HG03135 (cell line): ENCODE measurements at regions not wholly inside any gene's neighbourhood (a gene's known extent, or its start where the extent isn't known, plus 50 kb on each side); places are given as distances from the start of the nearest gene placed in this dataset.
"Not testable (repeated sequence)": the region's sequence is repeated elsewhere in the genome, so short reads cannot be mapped to it uniquely, and the experiment has no call there.

Experiments
- ATAC-seq: cut with Tn5 transposase; IDR thresholded peaks from one replicate; pipeline ENCODE4 v1.9.1; 2021; ENCODE audit warnings: mild to moderate bottlenecking, moderate library complexity; ENCODE audit not compliant: unreplicated experiment

DNA sequence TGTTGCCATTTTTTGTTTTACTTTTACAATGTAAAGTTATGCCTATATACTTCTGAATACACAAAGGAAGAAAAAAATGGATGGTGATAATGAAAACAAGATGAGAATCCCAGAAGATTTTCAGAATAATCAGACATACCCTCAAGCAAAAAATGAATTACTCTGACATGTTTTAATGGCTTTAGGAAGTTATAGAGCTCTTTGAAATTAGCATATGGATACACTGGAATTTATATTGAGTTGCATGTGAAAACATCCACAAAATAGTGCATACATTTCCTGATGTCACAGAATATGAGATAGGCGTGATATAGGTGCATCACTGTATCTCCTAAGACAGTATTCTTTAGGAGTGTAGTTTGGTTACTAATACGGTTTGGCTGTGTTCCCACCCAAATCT is 351.3 kb downstream of the SLC7A11 start:
- ATAC-seq: no peak

DNA sequence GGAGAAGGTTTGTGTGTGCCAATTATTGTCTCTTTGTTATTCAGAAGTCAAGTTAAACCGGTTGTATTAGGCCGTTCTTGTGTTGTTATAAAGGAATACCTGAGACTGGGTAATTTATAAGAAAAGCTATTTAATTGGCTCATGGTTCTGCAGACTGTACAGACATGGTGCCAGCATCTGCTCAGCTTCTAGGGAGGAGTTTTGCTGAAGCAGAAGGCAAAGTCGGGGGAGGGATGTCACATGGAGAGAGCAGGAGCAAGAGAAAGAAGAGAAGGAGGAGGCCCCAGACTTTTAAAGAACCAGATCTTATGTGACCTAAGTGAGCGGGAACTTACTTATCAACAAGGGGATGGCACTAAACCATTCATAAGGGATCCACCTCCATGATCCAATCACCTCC is 349.3 kb upstream of the PCDH18 start:
- ATAC-seq: no peak

DNA sequence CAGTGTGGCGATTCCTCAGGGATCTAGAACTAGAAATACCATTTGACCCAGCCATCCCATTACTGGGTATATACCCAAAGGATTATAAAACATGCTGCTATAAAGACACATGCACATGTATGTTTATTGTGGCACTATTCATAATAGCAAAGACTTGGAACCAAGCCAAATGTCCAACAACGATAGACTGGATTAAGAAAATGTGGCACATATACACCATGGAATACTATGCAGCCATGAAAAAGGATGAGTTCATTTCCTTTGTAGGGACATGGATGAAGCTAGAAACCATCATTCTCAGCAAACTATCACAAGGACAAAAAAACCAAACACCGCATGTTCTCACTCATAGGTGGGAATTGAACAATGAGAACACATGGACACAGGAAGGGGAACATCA is 335.8 kb upstream of the PCDH18 start:
- not testable (repeated sequence) for ATAC-seq

DNA sequence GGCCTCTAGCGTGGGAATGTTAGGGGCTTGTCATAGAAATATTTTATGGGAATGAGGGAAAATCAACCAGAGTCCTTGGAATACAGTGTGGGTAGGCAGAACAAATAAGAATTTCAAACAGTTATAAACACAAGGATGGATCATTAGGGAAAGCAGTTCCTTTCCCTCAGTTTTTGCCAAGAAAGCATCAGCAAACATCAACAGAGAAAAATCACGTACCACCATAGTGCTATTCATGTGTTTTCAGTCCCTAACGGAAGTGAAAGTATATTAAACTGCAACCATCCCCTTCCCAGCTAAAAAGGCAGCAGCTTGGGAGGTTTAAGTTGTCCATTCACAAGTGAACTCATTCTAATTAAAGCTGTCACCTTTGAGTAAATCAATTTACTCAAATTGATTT is 334.4 kb upstream of the PCDH18 start:
- ATAC-seq: no peak

DNA sequence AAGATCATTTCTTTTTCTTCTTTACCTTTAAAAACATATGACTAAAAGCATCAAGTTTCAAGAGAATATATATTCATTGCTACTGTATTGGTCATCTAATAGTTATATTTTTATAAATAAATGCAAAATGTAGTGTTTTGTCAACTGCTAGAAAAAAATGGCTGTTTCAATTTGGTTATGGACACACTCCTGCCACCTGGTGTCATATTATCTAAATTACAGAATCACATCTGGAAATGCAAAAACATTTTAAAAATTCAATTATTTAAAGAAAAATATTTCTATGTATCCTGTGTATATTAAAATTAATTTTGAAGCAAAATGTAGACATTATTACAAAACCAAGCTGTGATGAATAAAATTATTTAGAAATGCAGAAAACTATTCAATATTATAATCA is 329.4 kb upstream of the PCDH18 start:
- no peak for ATAC-seq

DNA sequence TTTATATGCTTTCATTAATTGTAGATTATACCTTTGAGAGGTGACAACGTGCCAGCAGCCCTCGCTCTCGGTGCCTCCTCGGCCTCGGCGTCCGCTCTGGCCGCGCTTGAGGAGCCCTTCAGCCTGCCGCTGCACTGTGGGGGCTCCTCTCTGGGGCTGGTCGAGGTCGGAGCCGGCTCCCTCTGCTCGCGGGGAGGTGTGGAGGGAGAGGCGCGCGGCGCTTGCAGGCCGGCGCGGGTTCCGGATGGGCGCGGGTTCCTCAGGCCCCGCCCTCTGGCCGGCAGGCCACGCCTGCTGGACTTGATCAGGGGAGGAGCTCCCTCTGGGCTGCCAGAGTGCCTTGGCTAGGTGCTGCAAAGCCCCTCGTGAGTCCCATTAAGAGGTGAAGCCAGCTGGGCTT is 321.1 kb upstream of the PCDH18 start:
- no peak for ATAC-seq

DNA sequence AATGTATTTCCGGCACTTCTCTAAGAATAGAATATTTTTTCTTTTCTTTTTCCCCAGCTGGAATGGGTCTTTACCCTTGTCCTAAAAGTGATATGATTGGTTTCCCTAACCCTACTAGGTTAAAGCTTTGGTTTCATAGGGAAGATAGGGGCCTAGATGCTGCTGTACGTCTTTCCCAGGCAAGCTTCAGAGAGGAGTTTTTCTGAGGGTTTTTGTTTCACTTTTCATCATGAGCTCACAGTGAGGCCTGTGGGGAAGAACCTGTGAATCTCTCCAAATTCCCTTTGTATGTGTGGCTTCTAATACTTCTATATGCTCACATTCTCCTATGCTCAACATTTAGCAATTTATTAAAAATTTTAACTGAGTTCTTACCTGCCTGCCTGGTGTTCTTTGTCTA is 320.0 kb upstream of the PCDH18 start:
- ATAC-seq: no peak

DNA sequence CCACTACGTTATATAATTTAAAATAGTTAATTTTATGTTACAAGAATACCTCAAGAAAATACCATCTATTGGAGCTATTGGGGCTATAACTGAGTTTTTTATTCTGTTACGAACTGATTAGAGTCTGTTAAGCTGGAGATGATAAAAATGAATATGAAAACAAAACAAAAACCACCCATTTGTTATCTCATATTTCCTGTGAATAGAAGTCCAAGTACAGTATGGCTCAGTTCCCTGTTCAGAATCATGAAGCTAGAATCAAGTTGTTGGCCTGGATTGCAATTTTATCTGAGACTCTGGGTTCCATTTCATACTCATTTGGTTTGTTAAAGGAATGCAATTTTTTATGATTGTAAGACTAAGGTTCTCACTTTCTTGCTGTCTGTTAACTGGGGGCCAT is 319.1 kb upstream of the PCDH18 start:
- ATAC-seq: no peak

DNA sequence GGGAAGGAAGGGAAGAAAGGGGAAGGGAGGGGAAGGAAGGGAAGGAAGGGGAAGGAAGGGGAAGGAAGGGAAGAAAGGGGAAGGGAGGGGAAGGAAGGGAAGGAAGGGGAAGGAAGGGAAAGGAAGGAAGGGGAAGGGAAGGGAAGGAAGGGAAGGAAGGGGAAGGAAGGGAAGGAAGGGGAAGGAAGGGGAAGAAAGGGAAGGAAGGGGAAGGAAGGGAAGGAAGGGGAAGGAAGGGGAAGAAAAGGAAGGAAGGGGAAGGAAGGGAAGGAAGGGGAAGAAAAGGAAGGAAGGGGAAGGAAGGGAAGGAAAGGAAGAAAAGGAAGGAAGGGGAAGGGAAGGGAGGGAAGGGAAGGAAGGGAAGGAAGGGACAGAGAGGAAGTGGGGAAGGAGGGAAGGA is 295.7 kb upstream of the PCDH18 start:
- not testable (repeated sequence) for ATAC-seq

DNA sequence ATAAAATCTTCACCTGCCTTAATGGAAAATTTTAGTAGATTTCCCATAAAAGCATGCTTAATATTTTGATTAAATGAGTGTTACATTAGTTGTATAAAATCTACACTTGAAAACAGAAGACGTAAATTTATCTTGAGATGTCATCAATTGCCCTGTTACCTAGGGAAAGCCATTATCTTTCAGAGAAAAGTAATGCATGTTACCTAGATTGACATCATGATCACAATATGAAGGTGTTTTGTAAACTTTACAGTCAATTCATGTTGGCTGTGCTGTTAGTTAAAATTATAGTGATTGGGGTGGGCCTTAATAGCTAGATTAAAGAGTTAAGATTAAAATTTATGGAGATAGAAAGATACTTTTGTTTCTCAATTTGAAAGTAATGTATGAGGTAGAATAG is 293.2 kb upstream of the PCDH18 start:
- ATAC-seq: no peak

DNA sequence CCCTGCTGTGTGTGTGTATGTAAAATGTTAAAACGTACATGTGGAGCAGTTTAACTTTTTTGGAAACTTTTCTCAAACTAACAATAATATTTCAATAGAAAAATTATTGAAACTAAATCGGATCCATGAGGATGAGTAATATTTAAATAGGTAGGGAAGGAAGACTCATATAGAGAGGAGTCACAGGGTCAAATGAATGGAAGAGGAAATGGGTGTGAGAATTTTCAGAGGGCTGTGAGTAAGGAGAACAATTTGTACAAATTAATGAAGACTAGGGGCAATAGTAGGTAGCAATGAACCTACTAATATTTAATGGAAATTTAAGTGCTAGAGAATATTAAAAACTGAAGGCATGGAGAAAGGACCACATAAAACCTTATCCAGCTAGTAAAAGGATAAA is 290.7 kb upstream of the PCDH18 start:
- no peak for ATAC-seq

DNA sequence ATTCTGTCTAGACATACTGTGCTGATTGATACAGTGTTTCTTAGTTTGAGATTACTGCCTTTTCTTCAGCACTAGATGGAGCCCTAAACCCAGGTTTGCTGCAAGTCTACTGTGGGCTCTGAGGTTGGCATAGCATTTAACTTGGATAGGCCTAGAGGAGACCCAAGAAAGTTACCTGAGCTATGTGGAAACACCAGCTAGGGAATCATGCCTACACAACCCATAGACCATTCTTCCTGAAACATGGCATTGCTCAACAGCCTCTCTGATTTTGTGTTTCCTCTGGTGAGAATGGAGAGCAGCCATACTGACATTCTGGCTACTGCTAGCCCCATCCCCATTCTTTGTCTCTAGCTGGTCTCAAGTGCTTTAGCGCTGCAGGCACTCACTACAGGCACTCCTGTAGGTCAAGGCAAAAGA is 287.7 kb upstream of the PCDH18 start:
- peak; percentile 77 for ATAC-seq

DNA sequence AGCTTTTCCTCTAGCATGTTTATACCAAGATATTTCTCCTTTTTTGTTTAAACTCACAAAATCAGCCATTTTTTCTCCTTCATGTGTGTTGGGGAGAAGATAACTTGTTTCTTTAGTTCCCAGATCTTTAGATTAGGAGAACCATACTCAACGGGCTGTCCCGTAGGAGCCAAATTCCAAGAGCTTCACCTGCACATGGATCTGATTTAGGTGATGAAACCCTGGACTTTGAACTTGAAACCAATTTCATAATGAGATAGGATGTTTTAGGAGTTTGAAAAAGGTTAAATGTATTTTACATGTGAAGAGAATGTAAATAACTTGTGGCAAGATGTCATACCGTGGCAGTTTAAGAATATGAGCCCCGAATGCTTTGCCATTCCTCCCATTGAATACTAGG is 280.0 kb upstream of the PCDH18 start:
- no peak for ATAC-seq

DNA sequence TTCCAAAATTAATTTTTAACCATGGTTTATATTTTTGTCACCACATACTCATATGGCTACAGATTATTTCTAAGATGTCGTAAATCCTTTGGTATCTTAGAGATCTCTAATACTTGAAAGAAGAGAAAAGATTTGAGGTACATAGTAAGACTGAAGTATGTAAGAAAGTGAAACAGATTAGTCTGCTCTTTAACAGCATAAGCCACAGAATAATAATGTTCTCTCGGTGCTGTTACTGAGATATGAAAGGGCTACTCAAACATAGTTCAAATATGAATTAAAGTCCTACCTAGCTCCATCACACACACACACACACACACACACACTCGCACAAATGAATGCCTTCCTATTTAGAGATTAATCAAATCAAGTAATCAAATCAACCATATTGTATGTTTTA is 274.1 kb upstream of the PCDH18 start:
- ATAC-seq: no peak

DNA sequence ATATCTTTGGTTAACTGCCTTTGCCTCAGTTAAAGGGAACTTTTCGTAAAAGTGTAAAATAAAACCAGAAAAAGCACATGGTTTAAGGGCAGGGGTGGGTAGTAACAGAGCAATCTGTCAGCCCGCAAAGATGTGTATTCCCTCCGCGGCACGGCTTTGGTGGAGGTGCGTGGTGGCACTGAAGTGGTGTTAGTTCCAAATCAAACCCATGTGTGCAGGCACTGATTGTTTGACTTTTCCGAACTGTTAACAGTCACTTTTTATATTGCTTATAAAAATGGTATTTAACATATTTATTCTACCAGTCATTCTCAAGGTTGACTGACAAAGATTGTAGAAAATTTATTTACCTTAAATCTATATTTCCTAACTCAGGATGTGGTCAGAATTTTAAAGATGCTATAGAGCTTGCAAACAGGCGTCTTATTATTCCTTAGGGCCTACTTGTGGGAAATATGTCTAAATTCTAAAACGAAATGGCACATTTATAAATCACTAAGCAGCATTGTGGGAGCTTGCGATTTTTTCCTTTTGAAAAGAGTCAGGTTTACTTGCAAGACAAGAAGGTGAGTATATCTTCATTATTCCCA is 272.7 kb upstream of the PCDH18 start:
- ATAC-seq: no peak

DNA sequence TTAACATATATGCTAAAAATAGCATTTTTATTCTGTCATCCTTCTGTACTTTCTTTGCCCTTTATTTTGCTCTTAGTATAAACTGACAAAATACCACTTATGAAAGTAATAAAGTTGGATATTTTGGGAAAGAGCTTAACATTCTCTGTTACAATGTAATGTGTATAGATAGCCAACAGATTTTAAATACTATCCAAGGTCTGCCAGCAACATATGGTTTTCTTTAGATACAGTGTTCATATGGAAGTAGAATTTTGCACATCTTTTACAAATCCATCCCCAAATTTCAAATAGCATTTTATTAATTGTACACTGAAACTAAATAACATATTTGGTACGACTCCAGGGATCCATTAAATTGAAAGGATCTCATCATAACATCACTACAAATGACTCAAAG is 268.6 kb upstream of the PCDH18 start:
- no peak for ATAC-seq

DNA sequence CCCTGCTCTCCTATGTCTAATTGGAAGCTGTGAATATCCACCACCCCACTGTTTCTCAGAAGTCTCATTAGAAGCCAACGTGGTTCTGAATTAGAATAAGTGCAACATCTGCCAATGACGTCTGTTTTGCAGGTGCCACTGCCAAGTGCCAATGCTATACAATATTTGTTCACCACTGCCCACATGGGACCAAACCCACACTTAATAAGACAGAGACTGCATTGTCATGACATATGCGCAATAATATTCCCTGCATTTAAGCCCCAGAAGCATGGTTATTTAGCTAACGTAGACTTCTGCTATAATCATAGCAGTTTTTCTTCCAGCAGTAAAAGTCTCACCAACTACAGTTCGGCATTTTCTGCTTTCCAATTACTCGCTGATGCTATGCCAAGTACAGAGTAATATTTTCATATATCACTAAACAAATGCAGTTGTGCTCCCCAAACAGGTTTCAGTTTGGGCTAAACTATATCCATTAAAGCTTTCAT is 262.5 kb upstream of the PCDH18 start:
- ATAC-seq: no peak

DNA sequence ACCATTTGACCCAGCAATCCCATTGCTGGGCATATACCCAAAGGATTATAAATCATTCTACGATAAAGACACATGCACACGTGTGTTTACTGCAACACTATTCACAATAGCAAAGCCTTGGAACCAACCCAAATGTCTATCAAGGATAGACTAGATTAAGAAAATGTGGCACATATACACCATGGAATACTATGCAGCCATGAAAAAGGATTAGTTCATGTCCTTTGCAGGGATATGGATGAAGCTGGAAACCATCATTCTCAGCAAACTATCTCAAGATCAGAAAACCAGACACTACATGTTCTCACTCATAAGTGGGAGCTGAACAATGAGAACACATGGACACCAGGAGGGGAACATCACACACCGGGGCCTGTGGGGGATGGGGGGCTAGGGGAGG is 257.0 kb upstream of the PCDH18 start:
- not testable (repeated sequence) for ATAC-seq

DNA sequence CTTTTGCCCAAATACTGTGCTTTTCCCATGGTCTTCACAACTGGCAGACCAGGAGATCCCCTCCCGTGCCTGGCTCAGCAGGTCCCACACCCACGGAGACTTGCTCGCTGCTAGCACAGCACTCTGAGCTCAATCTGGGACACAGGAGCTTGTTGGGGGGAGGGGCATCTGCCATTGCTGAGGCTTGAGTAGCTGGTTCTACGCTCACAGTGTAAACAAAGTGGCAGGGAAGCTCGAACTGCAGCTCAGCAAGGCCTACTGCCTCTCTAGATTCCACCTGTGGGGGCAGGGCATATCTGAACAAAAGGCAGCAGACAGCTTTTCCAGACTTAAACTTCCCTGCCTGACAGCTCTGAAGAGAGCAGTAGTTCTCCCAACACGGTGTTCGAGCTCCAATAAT is 251.6 kb upstream of the PCDH18 start:
- ATAC-seq: not testable (repeated sequence)

DNA sequence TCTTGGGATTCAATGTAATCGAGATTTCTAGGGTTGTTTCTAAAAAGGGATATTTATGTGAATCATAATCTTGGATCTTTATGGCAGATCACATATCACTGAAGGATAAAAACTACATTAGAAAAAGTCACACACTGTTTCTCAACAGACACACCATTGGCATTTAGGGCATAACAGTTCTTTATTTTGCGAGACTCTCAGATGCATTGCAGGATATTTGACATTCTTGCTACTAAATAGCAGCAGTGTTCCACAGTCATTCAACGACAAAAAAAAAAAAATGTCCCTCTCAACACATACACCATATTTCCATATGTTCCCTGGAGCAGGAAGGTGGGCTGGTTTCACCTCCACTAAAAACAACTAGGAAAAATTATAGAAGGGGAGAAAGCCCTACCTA is 243.4 kb upstream of the PCDH18 start:
- no peak for ATAC-seq

DNA sequence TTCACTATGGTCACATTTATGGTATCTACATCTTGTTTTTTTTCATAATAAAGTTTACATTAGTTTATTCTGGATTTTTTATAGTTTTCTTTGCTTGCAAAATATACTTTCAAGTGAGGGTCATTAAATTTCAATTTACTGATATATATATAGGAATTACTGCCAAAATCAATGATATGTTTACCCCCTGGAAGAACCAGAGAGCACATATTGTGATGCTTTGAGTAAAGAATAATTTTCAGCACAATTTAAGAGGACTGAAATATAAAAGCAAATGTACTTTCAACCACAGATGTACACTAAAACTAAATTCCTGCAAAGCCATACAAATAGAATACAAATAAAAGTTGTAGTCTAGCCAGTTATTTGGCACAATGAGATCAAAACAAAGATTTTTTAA is 242.2 kb upstream of the PCDH18 start:
- ATAC-seq: no peak

DNA sequence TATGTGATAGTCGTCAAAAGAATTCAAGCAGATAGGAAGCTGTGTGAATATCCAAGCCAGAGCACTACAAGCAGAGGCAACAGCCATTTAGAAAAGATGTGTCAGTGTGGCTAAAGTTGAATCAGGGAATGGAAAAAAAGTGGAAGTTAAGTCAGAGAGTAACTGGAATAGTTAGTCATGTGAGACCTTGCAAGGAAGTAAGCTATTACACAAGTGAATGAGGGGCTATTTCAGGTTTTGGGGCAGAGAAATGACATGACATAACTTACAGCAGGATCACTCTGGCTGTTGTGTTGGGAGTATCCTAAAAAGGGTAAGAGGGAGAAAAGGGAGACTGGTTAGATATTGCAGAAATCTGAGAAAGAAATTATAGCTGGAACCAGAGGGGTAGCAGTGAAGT is 236.6 kb upstream of the PCDH18 start:
- no peak for ATAC-seq

DNA sequence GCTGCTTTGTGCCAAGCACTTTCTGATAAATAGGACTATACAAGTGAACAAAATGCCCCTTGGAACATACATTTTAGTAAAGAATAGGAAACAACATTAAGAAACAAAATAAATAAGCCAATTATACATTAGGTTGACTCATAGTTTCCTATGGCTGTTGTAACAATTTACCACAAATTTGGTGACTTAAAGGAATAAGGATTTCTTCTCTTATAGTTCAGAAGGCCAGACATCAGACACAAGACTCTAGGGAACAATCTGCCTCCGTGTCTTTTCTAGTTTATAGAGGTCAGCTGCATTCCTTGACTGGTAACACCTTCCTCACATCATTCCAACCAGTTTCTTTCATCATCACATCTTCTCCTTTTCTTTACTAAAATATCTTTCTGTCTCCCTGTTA is 235.9 kb upstream of the PCDH18 start:
- ATAC-seq: no peak
